ENCODE measurements at regions not wholly inside any gene's neighbourhood (a gene's known extent, or its start where the extent isn't known, plus 50 kb on each side); places are given as distances from the start of the nearest gene placed in this dataset.
"Not testable (repeated sequence)": the region's sequence is repeated elsewhere in the genome, so short reads cannot be mapped to it uniquely, and the experiment has no call there.

GRCh38 chr2:240374085-240374907 is 61.2 kb upstream of the GPC1 start:
- DNase-seq (ENCODE audit: low read depth in 2 of 2) = peak; percentile 33 to 39

GRCh38 chr2:240375024-240375645 is 60.3 kb upstream of the GPC1 start:
- DNase-seq (ENCODE audit: low read depth in 2 of 2) = no peak

GRCh38 chr2:240376739-240377138 is 58.7 kb upstream of the GPC1 start:
- DNase-seq (ENCODE audit: low read depth in 2 of 2) = no peak

- no peak for DNase-seq (ENCODE audit: low read depth in 2 of 2)
Measured at GRCh38 chr2:240377366-240377765, 58.1 kb upstream of the GPC1 start.

- DNase-seq (ENCODE audit: low read depth in 2 of 2) = no peak
Measured at GRCh38 chr2:240379089-240379636, 56.3 kb upstream of the GPC1 start.

- DNase-seq (ENCODE audit: low read depth in 2 of 2) = no peak
Measured at GRCh38 chr2:240383099-240383758, 52.2 kb upstream of the GPC1 start.

- DNase-seq (ENCODE audit: low read depth in 2 of 2) = no peak
Measured at GRCh38 chr2:240383871-240384700, 51.4 kb upstream of the GPC1 start.

GRCh38 chr2:240384711-240385450 is 50.6 kb upstream of the GPC1 start:
- no peak for DNase-seq (ENCODE audit: low read depth in 2 of 2)

GRCh38 chr2:240385451-240386161 is 49.9 kb upstream of the GPC1 start:
- DNase-seq (ENCODE audit: low read depth in 2 of 2) = not testable (repeated sequence)

Measured in fibroblast of skin of left biceps (primary cell).